Glutamatergic neuron (in vitro differentiated cells): ENCODE measurements at regions not wholly inside any gene's neighbourhood (a gene's known extent, or its start where the extent isn't known, plus 50 kb on each side); places are given as distances from the start of the nearest gene placed in this dataset.
A peak's percentile ranks its signal among the peaks of the same experiment; 100 is the strongest.

Experiments
- DNase-seq: peaks from one replicate; pipeline ENCODE4 v3.0.0; 2022
- H3K27ac Mint-ChIP-seq: one replicate; pipeline ENCODE4 v1.8.0; 2020; ENCODE audit warnings: mild to moderate bottlenecking, mixed read lengths, inconsistent platforms; ENCODE audit not compliant: unreplicated experiment
- H3K27me3 Mint-ChIP-seq: one replicate; pipeline ENCODE4 v1.8.0; 2020; ENCODE audit warnings: mild to moderate bottlenecking, moderate library complexity, mixed read lengths, inconsistent platforms; ENCODE audit not compliant: unreplicated experiment
- H3K36me3 Mint-ChIP-seq: one replicate; pipeline ENCODE4 v1.8.0; 2020; ENCODE audit warnings: mild to moderate bottlenecking, mixed read lengths, inconsistent platforms; ENCODE audit not compliant: unreplicated experiment
- H3K4me1 Mint-ChIP-seq: one replicate; pipeline ENCODE4 v1.8.0; 2020; ENCODE audit warnings: mild to moderate bottlenecking, low read depth, mixed read lengths, inconsistent platforms; ENCODE audit not compliant: unreplicated experiment
- H3K4me3 Mint-ChIP-seq: one replicate; pipeline ENCODE4 v1.8.0; 2020; ENCODE audit warnings: mild to moderate bottlenecking, mixed read lengths, inconsistent platforms; ENCODE audit not compliant: unreplicated experiment
- H3K9me3 Mint-ChIP-seq: one replicate; pipeline ENCODE4 v1.8.0; 2020; ENCODE audit warnings: mild to moderate bottlenecking, moderate library complexity, mixed read lengths, inconsistent platforms; ENCODE audit not compliant: unreplicated experiment
- CTCF ChIP-seq: fragments of 200-600 bp; sonication (generic); IDR thresholded peaks from one replicate; pipeline ENCODE4 v1.5.0; 2021; ENCODE audit not compliant: partially characterized antibody, unreplicated experiment

- Mint-ChIP-seq H3K4me1 (no peaks in the 10 kb centered on the region), H3K36me3 (peaks cover 5% of the 10 kb centered on the region), H3K4me3 (no peak overlapping the region), H3K27ac (no peak overlapping the region), H3K27me3 (peaks cover 4% of the 10 kb centered on the region), H3K9me3 (peaks cover 3% of the 10 kb centered on the region)
- no peak for DNase-seq
- TF ChIP-seq CTCF, result no peak
These were observed 976.7 kb upstream of the TMEM132C start for GRCh38 chr12:127290251-127290650.

- no peaks in the 10 kb centered on the region for H3K4me1 Mint-ChIP-seq
- peaks cover 13% of the 10 kb centered on the region for H3K36me3 Mint-ChIP-seq
- H3K27ac Mint-ChIP-seq, result no peak overlapping the region
- peaks cover 4% of the 10 kb centered on the region for H3K27me3 Mint-ChIP-seq
- TF ChIP-seq CTCF, result no peak
- no peak overlapping the region for H3K4me3 Mint-ChIP-seq
- peaks cover 4% of the 10 kb centered on the region for H3K9me3 Mint-ChIP-seq
- DNase-seq, result no peak
These were observed 974.2 kb upstream of the TMEM132C start for GRCh38 chr12:127292736-127293135.

- Mint-ChIP-seq H3K36me3 (peaks cover 13% of the 10 kb centered on the region), H3K27me3 (peaks cover 4% of the 10 kb centered on the region), H3K4me1 (no peaks in the 10 kb centered on the region), H3K9me3 (peaks cover 4% of the 10 kb centered on the region), H3K4me3 (no peak overlapping the region), H3K27ac (no peak overlapping the region)
- DNase-seq, result peak; percentile 60
- TF ChIP-seq CTCF, result peak; percentile 49
These were observed 973.3 kb upstream of the TMEM132C start for GRCh38 chr12:127293507-127294310.

GRCh38 chr12:127294651-127295210 lies 972.2 kb upstream of the TMEM132C start:
- peaks cover 4% of the 10 kb centered on the region for H3K9me3 Mint-ChIP-seq
- H3K4me1 Mint-ChIP-seq, result no peaks in the 10 kb centered on the region
- DNase-seq, result no peak
- H3K36me3 Mint-ChIP-seq, result peaks cover 13% of the 10 kb centered on the region
- H3K27me3 Mint-ChIP-seq, result peaks cover 4% of the 10 kb centered on the region
- TF ChIP-seq CTCF, result no peak
- H3K27ac Mint-ChIP-seq, result no peak overlapping the region
- H3K4me3 Mint-ChIP-seq, result no peak overlapping the region

- Mint-ChIP-seq H3K4me1 (no peaks in the 10 kb centered on the region), H3K9me3 (peaks cover 7% of the 10 kb centered on the region), H3K36me3 (peaks cover 14% of the 10 kb centered on the region), H3K27me3 (peaks cover 4% of the 10 kb centered on the region), H3K27ac (no peak overlapping the region), H3K4me3 (no peak overlapping the region)
- no peak for DNase-seq
- no peak for TF ChIP-seq CTCF
These were observed 971.3 kb upstream of the TMEM132C start for GRCh38 chr12:127295630-127296029.
